DMS153 treated with DMSO at 0.1 percent for 48 hours (cell line): ENCODE measurements at regions not wholly inside any gene's neighbourhood (a gene's known extent, or its start where the extent isn't known, plus 50 kb on each side); places are given as distances from the start of the nearest gene placed in this dataset.

Experiments
- DNase-seq: peaks from one replicate; lab custom pipeline; 2025; ENCODE audit not compliant: unreplicated experiment; lab: John Stamatoyannopoulos, UW

DNA sequence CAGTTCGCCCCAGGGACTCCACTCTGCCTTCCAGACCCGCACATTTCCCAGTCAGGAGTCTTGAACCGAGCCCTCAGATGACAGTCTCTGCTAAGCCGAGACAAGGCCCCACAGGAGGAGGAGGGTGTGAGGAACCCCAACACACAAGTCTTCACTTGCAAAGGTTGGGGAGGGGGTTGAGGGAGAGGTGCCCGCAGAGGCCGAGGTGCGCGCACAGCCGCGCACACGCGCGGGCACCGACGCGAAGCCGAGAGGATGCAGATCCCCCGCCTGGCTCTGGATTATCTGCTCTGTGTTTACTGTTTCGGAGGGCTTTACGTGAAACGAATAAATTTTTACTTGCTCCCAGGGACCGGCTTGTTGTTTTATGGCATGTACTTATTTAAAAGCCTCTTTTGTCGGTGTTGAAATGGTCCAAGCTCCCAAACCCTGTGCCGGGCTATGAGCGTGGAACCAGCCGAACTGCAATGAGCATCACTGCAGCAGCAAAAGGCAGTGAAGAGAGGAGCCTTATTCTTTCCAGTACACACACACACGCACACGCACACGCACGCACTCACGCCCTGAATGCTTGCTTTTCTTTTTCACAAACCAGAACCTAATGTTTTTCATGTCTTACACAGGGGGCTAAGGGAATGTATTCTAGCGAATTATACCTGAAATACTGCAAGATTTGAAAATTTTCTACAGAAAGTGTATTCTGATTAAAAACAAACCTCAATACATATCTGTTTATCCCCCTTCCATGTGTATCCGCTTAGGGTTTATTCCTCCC is 297.7 kb downstream of the PARP8 start:
- no peak for DNase-seq

DNA sequence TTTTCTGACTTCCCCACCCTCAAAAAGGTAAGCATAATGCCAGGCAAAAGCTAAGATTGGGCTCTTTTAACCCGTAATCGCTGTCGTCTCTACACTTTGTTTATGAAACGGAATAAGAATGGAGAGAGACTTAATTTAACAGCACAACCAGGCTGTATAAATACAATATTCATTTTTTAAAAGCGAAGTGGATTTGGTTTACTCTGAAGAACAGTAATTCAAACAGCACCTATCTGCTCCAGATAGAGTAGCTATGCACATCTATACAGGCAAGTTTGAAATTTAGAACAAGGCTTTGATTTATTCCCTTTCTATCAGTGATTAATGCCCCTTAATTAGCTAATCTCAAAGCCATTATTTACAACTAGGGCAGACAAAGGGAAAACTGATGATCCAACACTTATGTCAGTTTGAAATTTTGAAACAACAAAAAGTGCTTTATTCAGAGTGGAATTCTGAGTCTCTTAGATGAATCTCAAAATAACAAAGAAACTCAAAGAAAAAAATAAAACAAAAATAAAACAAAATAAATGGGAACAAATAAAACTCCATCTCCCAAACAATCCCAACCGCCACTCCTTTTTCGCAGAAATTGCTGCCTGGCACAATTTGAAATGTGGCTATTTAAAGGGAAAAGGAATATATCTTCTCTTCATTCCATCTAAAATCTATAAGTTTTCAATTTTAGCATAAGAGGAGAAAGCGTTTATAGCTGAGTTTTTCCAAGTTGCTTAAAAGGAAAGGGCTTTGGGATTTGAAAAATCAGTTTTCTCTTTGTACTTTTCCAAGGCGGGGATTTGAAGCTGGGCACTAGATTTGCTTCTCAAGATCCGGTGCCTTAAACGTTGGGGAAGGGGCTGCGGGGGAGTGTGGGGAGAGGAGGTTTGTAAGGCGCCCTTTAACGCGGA is 298.6 kb downstream of the PARP8 start:
- DNase-seq, result no peak

DNA sequence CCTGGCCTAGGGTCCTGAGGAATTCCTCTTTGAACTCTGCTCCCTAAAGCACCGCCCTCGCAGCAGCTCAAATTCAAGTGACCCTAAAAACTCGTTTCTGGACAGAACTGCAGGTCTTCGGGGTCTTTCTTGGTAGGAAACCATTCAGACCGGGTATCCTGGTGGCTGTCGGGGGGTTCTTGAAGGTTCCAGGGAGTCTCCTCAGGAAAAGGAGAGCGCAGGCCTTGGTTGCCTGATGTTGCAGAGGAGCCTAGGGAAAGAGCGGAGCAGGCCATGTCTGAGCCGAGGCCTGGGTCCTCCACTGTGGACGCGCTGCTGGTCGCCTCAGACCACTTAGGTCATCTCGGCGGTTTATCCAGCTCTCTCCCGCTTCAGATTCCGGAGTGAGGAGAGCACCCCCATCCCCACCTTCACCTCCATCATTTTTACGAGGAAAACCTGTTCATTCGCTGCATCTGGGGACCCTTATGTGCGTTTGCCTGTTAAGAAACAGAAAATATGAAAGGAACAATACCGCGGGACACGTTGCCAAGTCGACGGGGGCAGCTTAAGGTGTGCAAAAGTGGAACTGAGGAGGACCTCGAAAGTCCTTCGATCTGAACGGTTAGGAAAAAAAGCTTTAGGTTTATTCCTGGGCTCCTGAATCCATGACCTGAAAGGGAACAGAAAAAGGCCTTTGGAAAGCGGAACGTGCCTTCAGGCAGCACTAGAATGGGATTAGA is 299.4 kb downstream of the PARP8 start:
- no peak for DNase-seq

DNA sequence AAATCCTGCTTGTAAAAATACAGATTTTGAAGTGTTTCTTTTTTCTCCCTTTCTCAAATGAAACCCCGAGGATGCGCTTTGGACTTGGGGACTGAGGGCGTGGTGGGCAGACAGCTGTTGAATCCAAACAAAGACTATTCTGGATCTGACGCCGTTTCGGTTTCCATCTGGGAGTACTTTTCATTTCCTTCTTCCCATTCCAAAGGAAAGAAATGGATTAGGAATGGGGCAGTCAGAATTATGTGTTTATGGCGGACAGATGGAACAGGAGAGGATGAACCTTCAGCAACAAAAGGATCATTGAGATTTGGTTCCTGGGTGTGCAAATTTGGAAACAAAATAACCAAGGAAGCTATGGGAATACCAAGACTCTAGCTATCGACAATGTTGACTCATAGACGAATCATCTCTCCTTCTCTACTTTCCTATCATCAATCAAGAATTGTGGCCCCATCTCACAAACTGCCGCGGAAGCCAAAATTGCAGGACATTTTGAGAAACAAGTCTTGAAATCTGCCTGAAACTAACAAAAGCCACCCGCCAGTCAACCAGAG is 300.6 kb downstream of the PARP8 start:
- no peak for DNase-seq

DNA sequence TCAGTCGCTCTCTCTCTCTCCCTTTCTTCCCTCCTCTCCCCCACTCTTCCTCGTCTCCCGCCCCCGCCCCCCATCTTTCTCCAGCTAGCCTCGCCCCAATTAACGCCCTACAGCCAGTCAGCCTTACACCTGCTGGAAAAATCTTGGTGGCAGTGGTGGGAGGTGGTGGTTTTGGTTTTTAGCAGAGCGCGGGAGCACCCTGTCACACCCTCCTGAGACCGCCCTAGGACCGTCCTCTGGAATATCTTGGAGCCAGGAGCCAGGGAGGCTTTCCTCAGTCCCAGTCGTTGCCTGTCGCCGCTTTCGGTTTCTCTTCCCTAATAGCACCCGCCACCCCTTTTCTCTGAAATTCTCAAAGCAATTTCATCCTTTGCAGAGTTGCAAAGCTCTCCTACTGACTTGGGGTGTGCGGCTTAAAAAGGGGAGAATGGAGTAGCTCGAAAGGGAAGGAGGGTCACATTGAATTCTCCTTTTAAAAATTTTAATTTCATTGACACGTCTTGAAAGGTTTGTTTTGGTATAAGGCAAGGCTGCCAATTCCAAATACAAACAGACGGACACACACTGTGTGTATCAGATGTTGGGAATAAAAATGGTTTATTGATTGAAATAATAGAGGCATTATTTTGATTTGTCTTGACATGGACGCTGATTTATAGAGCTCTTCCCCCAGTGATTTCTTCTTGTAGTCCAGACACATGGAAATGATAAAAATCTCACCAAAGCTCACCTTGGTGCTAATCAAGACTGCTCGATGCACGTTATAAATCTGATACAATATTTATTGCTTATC is 301.3 kb downstream of the PARP8 start:
- peak; percentile 25 for DNase-seq

DNA sequence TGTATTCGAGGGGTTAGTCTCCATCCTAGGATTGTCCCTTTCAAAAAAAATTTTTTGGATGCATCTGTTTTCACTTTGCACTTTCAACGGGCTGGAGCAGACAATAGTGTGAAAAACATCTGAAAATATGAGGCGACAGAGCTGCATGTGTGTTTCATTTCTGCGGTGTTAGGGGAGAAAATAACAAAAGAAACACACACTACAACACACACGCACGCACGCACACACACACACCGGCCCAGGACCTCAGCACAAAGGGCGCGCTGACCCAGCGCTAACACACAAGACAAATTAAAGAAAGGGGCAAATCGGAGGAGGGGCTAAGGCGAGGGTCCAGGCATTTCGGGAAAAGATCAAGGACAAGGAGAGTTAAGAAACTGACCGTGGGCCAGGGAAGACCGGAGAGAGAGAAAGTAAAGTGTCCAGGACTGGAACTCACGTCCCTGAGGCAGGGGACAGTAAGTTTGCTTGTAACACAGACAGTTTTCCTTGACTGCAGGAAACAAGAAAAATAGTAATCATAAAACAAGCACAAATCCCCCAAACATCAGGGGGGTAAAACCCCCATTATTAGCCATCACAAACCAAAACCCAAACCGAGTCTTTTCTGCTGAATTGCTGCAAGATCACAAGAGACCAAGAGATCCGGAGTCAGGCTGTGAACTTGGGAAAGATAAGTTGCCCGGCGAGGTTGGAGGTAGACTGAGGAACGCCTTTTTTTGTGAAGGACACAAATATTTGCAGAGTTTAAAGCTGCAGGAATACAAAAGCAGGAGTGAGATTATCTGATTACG is 302.1 kb downstream of the PARP8 start:
- no peak for DNase-seq

DNA sequence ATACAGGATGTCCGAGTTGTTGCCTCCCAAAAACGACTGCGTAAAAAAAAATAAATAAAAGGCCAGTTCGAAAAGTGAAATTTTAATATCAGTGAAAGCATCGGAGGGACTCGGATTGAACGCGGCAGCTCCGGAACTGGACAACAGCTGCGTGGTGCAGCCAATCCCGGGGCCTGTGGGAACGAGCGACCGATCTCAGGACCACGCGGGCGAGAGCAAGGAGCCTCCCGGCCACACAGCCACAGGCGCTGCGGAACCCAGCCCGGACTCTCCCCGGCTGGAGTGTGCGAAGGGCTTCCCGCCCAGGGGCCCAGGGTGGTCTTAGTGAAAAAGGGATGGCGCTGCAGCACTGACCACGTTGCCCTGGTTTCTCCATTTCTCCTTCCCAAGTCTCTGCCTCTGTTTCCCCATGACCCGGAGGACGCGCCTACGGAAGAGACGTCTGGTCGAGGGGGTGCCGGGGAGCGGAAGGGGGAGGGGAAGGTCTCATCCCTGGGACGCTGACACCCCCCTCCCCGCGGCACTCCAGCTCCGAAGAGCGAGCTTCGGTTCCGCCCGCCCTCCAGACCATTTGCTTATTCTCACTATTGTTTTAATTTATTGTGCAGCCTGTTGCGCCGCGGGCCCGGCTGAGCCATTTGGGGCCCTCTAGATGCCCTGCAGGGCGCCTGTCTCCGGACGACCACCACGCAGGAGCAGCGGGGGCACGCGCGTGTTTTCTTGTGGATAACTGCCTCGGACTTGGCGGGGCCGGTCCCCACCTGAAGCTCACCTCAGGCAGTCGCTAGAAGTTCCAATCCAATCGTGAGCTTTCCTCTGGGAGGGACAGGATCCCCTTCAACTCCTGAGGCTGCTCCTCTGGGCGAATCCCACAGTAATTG is 303.0 kb downstream of the PARP8 start:
- DNase-seq, result no peak

DNA sequence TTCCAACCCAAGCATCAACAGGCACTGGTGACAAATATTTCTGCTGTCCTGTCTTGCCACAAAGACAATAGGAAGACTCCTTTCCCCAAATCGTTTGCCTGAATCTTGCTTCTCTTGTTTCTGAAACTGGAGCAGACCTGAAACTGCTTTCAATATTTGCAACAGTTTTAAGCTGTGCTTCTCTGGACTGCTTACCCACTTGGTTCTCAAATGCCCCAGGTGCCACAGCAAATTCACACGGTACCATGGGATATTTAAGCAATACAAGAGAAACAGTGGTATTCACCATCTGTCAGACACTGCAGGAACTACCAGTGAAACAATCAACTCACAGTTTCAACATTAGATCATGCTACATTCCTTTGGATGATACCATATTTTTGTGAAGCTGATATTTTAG is 309.4 kb downstream of the PARP8 start:
- DNase-seq, result no peak

DNA sequence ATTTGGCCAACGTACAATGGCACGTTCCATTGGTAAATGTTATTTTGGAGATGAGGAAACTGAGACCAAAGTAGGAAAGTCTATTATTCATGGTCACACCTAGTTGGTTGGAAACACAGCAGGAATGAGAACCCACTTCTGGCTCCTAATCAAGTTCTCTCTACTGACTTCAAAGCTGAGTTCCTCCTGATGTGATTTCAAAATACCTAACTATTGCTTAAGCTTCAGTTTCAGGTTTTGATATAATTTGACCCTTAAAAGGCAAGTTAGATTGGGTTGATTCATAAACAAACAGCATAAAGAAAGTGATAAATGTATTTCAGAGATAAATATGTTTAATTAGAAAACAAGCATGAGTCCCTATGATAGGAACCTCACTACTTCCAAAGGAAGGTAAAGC is 312.5 kb downstream of the PARP8 start:
- no peak for DNase-seq

DNA sequence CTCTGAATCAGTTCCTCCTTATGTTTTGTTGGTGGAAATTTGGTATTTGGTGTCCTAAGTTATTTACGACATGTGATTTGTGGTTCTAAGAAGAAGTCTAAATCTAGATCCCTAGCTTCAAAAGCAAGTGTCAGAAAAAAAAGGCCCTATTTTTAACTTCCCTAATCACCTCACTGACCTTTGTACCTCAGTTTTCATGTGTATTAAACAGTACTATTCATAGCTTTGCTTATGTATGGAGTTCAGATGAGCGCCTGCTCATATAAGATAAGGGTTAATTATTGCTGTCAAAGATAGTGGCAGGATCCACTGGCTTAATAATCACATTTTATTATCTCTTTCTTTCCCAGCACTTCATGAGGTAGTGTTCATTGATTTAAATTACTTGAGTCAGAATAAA is 318.2 kb downstream of the PARP8 start:
- DNase-seq, result no peak

DNA sequence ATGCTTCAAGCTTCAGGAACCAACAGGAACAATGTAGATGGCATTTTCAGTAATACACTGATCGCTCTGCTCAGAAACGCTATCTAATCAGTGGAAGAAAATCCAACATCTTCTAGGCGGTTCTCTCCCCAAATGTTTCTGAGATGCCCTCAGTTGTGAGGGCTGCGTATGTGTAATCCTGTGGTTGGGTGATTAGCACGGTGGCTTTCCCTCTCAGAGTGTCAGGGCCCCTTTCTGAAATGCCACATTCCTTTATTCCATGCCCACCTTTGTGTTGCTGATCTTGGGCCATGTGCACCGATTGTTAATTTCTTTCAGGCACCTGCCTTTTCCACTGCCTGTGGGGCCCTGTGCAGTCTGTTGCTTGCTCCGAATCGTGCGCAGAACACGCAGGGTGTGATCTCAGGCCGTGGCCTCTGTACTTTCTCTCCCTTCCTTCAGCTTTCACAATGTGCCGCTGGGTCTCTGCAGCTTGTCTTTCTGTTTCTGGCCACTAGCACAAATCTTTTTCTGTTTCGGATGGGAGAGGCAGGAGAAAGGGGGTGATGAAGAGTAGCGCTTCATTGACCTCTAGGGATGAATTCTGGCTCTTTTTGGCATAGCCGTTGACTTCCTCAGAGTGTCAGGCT is 324.0 kb downstream of the PARP8 start:
- DNase-seq, result no peak

DNA sequence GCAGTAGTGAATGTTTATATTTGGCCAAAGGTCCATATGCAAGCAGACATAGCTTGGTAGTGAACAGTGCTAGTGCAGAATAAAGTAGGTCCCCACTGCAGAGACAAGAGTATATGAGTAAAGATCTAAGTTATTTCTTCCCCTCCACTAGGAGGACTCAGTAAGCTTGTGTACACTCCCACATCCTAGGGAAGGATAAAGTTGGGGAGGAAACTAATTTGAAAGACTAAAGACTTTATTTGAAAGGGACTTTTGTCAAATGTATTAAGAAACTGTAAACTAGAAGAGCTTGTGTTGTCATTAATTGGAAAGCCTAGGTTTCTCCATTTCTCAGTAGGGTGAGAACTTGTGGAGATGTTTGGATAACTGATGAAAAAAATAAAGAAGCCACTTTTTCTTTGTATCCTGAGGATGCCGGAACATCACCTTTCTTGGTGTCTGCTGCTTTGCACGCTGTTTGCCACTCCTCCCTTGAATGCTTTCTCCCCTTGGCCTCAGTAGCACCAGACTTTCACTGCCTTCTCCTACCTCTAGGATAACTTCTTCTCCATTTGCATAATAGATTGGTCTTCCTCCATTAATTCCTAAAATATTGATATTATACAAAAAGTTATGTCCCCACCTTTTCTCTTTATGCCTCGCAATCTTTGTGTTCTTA is 329.0 kb downstream of the PARP8 start:
- no peak for DNase-seq

DNA sequence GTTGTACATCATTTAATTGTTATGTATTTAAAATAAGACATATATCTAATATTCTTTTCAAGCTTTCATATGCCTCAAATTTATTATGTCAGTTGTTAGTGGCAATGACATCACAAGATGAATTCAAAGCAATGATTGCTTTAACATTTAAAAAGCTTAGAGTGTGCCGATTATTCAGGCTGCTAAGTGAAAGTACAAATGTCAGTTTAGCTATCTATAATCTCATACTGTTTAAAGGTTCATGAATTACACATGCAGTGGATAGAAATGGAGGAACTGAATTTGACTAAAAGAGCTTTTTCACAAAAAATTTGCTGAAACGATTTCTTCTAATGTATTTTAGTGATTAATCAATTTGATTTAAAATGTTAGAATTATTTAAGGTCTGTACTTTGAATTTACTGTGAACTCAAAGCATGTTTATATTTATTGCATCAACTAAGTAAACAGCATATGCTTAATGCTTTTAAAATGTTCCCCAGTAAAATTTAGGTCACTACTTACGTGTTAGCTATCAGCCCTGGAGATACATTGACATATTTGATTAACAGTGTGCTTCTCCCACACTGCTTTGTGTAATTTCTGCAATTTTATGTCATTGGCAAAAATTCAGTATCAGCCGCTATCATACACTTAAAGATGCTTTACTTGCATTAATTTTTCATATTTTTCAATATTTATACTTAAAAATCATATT is 334.9 kb downstream of the PARP8 start:
- DNase-seq, result no peak

DNA sequence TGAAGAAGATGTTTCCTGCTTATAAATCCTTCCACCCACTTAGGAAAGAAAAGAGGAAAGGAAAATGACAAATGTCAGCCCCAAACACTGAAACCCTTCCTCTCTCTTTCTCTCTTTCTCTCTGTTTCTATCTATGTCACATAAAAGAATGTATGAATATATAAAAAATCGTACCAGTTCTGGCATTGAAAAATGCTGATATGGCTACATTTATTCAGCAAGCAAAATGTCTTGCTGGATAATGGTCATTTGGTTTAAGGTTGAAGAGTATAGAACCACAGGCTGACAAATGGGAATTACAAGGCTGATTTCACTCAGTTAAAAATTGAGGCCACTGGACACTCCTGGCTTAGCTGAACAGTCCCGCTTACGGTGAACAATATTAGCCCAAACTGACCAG is 335.9 kb downstream of the PARP8 start:
- DNase-seq, result no peak

DNA sequence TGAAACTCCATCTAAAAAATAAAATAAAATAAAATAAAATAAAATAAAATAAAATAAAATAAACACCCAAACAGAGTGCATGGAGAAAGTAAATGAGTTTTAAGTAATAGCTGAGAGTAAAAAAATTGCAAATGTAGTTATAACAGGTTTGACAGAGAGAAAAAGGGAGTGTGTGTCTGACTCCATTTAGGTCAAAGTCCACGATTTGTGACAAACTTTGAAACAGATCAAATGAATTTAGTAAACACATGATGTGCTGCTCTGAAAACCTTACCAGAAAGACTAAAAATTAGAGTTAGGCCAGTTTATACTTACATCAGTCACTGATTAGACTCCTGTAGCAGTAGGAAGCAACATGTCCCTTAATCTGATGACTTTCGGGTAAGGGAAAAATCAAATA is 346.6 kb downstream of the PARP8 start:
- DNase-seq, result no peak

DNA sequence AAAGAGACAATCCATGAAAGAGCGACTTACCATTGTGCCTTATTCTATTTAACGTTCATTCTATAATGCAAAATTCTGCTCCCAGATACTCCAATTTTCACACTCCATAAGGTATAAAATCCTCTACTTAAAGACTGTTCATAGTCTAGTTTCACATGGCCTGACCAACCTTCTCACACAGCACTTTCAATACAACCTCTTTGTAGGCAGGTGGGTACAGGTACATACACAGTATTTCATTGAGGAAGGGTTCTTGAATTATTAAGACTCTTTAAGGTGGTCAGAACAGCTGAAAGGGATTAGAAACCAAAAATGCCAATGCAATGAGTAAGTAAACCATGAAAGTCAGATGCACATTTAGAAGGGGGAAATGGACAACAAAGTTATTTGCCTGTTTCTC is 352.0 kb downstream of the PARP8 start:
- no peak for DNase-seq

DNA sequence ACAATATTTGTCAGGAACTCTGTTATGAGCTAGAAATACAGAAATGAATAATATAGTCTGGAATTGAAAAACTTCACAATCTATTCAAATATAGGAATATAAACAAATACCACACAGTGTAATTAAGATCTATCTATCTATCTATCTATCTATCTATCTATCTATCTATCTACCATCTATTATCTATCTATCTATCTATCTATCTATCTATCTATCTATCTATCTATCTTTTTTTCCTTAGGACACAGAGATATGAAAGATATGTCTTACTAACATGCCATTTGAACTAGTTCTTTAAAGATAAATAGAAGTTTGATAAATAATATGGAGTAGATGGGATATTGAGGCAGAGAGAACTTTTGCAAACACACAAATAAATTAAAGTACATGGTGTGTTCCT is 357.8 kb downstream of the PARP8 start:
- no peak for DNase-seq
